ENCODE measurements at regions not wholly inside any gene's neighbourhood (a gene's known extent, or its start where the extent isn't known, plus 50 kb on each side); places are given as distances from the start of the nearest gene placed in this dataset.

GRCh38 chr6:14921878-14922671 is 323.8 kb upstream of the JARID2 start:
- ChIA-PET POLR2A (no interaction called here), CTCF (interaction anchor here (0.6 kb wide), 1 partner anchor 257 kb away, joined by 3 read pairs; no protein-coding TSS in a partner anchor)

GRCh38 chr6:14922706-14923460 is 323.0 kb upstream of the JARID2 start:
- POLR2A ChIA-PET = no interaction called here
- CTCF ChIA-PET = no interaction called here

- POLR2A ChIA-PET = no interaction called here
- CTCF ChIA-PET = no interaction called here
Measured at GRCh38 chr6:14924126-14925024, 321.5 kb upstream of the JARID2 start.

- ChIA-PET POLR2A (no interaction called here), CTCF (no interaction called here)
Measured at GRCh38 chr6:14925025-14925698, 320.7 kb upstream of the JARID2 start.

- CTCF ChIA-PET = no interaction called here
- POLR2A ChIA-PET = no interaction called here
Measured at GRCh38 chr6:14925699-14926026, 320.2 kb upstream of the JARID2 start.

- POLR2A ChIA-PET = no interaction called here
Measured at GRCh38 chr6:14927398-14927797, 318.5 kb upstream of the JARID2 start.

GRCh38 chr6:14929291-14929690 is 316.6 kb upstream of the JARID2 start:
- CTCF ChIA-PET = no interaction called here

More at GRCh38 chr6:14927398-14927797, 318.5 kb upstream of the JARID2 start:
- CTCF ChIA-PET = no interaction called here

GRCh38 chr6:14930366-14930989 is 315.4 kb upstream of the JARID2 start:
- CTCF ChIA-PET = interaction anchor here (0.6 kb wide), 1 partner anchor 10 kb away, joined by 3 read pairs; no protein-coding TSS in a partner anchor
- POLR2A ChIA-PET = no interaction called here

More at GRCh38 chr6:14929291-14929690, 316.6 kb upstream of the JARID2 start:
- POLR2A ChIA-PET = no interaction called here

GRCh38 chr6:14932485-14933182 is 313.2 kb upstream of the JARID2 start:
- CTCF ChIA-PET = no interaction called here
- POLR2A ChIA-PET = no interaction called here

GRCh38 chr6:14933183-14933544 is 312.7 kb upstream of the JARID2 start:
- ChIA-PET CTCF (no interaction called here), POLR2A (no interaction called here)

GRCh38 chr6:14934013-14934412 is 311.9 kb upstream of the JARID2 start:
- ChIA-PET CTCF (no interaction called here), POLR2A (no interaction called here)

GRCh38 chr6:14934844-14935243 is 311.0 kb upstream of the JARID2 start:
- CTCF ChIA-PET = no interaction called here
- POLR2A ChIA-PET = no interaction called here

- ChIA-PET POLR2A (no interaction called here), CTCF (interaction anchor here (0.7 kb wide), 1 partner anchor 16 kb away, joined by 4 read pairs; no protein-coding TSS in a partner anchor)
Measured at GRCh38 chr6:14936861-14937260, 309.0 kb upstream of the JARID2 start.

GRCh38 chr6:14943116-14943515 is 302.8 kb upstream of the JARID2 start:
- ChIA-PET CTCF (no interaction called here), POLR2A (no interaction called here)

GRCh38 chr6:14944593-14944992 is 301.3 kb upstream of the JARID2 start:
- CTCF ChIA-PET = no interaction called here

GRCh38 chr6:14945461-14946185 is 300.2 kb upstream of the JARID2 start:
- POLR2A ChIA-PET = no interaction called here
- CTCF ChIA-PET = no interaction called here

More at GRCh38 chr6:14944593-14944992, 301.3 kb upstream of the JARID2 start:
- POLR2A ChIA-PET = no interaction called here

- ChIA-PET POLR2A (no interaction called here), CTCF (interaction anchor here (0.7 kb wide), 1 partner anchor 761 kb away, joined by 4 read pairs; no protein-coding TSS in a partner anchor)
Measured at GRCh38 chr6:14946753-14947152, 299.1 kb upstream of the JARID2 start.

GRCh38 chr6:14948586-14949245 is 297.2 kb upstream of the JARID2 start:
- ChIA-PET CTCF (no interaction called here), POLR2A (no interaction called here)
